ENCODE measurements at regions not wholly inside any gene's neighbourhood (a gene's known extent, or its start where the extent isn't known, plus 50 kb on each side); places are given as distances from the start of the nearest gene placed in this dataset.

DNA sequence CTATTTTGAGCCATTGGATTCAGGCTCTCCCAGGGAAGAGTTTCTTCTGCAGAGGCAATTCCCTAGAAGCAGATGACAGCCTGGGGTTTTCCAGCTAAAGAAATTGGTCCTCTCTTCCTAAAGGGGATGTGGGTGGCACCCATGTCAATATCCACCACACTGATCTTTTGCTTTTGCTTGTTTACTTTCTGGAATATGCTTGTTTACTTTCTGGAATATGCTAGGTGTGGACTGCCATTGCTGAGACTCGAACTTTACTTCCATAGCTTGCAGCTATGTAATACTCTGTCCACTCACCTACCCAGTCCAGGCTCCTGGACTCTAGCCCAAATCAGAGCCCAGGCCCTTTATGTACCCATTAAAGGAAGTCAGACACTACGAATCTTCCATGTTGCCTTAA lies 92.1 kb upstream of the SMYD2 start:
- no peak for DNase-seq
- H3K27me3 ChIP-seq, result peaks cover 0 to 39% of the 10 kb centered on the region in 2 donors
- TF ChIP-seq, protein P1, sequence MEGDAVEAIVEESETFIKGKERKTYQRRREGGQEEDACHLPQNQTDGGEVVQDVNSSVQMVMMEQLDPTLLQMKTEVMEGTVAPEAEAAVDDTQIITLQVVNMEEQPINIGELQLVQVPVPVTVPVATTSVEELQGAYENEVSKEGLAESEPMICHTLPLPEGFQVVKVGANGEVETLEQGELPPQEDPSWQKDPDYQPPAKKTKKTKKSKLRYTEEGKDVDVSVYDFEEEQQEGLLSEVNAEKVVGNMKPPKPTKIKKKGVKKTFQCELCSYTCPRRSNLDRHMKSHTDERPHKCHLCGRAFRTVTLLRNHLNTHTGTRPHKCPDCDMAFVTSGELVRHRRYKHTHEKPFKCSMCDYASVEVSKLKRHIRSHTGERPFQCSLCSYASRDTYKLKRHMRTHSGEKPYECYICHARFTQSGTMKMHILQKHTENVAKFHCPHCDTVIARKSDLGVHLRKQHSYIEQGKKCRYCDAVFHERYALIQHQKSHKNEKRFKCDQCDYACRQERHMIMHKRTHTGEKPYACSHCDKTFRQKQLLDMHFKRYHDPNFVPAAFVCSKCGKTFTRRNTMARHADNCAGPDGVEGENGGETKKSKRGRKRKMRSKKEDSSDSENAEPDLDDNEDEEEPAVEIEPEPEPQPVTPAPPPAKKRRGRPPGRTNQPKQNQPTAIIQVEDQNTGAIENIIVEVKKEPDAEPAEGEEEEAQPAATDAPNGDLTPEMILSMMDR (IDR thresholded peaks at IDR 0.05), result no peak

DNA sequence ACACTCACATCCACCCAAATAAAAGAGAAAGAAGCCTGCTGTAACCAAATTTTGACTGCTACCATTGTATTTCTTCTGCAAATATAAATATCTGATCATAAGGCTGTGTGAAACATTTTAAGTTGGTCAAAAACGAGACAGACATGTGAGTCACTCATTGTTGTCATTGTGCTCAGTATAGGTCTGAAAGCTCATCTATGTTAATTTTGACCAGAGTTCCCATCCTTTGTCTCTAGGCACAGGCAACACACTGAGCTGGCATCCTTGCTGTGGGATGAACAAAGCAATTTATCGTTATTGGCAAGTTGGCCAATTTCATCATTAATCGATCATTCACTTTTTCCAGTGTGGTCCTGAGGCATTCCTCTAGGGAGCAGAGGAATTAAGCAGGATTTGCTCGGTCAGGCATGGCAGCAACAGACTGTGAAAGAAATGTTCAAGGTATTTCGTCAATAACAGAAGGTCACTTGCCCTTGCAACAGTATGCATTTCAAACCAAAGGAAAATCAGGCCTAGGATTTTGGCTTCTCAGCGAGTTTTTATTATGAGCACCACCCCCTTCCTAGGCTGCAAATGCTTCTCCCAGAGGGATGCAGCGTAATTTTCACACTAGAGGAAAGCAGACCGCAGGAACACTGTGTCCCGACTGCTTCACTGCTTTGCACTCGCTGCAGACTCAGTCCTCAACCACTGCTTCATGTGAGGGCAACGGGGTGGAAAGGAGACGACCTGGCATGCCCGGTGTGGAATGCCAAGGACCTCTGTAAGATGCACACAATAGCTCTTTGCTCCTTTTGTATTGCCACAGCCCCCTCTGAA lies 87.9 kb upstream of the SMYD2 start:
- TF ChIP-seq, protein P1 (IDR thresholded peaks at IDR 0.05), result no peak
- no peak overlapping the region for H3K27ac ChIP-seq
- H3K27me3 ChIP-seq, result peaks cover 0 to 32% of the 10 kb centered on the region in 2 donors
- no peaks in the 10 kb centered on the region for H3K9me3 ChIP-seq
- H3K4me1 ChIP-seq, result no peaks in the 10 kb centered on the region
- no peaks in the 10 kb centered on the region for H3K36me3 ChIP-seq
- H3K4me3 ChIP-seq, result no peak overlapping the region
- DNase-seq, result no peak
- intact Hi-C loops (cut with DNase I; ENCODE audit: low total_unique reads), result no loop called here

More for the DNA sequence above, 92.1 kb upstream of the SMYD2 start:
- no peaks in the 10 kb centered on the region for H3K36me3 ChIP-seq
- no peaks in the 10 kb centered on the region for H3K9me3 ChIP-seq
- peaks cover 0 to 7% (median 0%) of the 10 kb centered on the region in 4 donors for H3K4me1 ChIP-seq
- no peak overlapping the region for H3K4me3 ChIP-seq
- H3K27ac ChIP-seq, result no peak overlapping the region
- intact Hi-C loops (cut with DNase I; ENCODE audit: low total_unique reads), result no loop called here

DNA sequence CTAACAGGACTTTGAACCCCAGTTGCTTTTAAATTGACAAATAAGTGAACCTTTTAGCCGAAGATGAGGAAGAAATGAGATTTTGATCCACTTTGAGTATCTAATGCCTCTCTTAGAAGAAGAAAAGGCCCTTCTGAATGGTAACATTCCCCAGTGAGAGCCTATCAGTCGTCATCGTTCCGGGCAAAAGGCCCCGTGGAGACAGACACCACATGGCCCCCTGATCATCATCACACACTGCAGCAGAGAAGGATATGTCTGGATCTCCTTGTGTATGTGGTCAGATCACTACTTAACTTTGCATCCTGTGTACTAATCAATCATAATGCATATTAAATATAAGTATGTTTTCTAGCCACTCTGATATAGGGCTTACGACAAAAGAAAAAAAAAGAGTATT lies 87.3 kb upstream of the SMYD2 start:
- intact Hi-C loops (cut with DNase I; ENCODE audit: low total_unique reads), result no loop called here
- H3K4me3 ChIP-seq, result no peak overlapping the region
- DNase-seq, result no peak
- H3K4me1 ChIP-seq, result no peaks in the 10 kb centered on the region
- no peaks in the 10 kb centered on the region for H3K36me3 ChIP-seq
- H3K27me3 ChIP-seq, result peaks cover 0 to 27% of the 10 kb centered on the region in 2 donors
- no peak overlapping the region for H3K27ac ChIP-seq
- TF ChIP-seq, protein P1 (IDR thresholded peaks at IDR 0.05), result no peak
- H3K9me3 ChIP-seq, result no peaks in the 10 kb centered on the region

DNA sequence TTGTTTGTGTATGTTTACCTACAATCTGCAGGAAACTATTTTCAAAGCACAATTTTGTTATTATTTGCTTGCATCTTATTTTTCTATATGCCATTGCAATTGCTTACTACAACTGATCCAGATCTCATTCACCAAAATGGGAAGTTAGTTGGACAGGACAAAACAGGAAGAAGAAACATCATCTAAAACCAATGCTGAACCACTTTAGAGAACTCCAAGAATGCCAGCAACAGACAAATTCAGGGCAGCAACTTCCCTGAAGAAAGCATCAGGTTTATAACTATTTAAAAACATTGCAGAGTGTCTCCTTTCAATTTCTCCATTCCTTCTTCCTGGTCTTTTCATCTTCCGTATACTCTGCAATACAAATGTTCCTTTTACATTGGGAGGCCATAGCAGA lies 82.4 kb upstream of the SMYD2 start:
- Histone ChIP-seq H3K27ac (no peak overlapping the region), H3K4me1 (no peaks in the 10 kb centered on the region), H3K4me3 (no peak overlapping the region), H3K27me3 (peaks cover 0 to 17% of the 10 kb centered on the region in 2 donors), H3K36me3 (no peaks in the 10 kb centered on the region), H3K9me3 (no peaks in the 10 kb centered on the region)
- no peak for DNase-seq
- TF ChIP-seq, protein P1 (IDR thresholded peaks at IDR 0.05), result no peak
- intact Hi-C loops (cut with DNase I; ENCODE audit: low total_unique reads), result no loop called here

DNA sequence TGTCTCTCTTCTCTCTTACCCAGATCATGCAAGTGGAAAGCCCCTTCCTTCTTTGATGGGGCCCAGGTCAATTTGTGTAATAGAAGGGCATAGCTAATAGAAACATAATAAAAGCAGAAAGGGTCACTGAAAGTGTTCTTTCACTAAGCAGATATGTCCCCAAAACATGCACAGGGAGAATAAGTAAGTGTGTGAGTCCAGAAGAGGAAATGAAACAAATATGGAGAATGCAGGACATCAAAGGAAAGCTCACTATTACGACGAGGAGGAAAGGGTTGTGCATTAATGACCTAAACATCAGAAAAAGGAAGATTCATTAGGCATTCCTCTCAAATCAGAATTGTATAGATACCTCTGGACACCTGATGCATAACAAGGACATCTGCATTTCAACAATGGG lies 81.4 kb upstream of the SMYD2 start:
- intact Hi-C loops (cut with DNase I; ENCODE audit: low total_unique reads), result no loop called here
- DNase-seq, result no peak
- H3K27ac ChIP-seq, result no peak overlapping the region
- peaks cover 0 to 9% of the 10 kb centered on the region in 2 donors for H3K27me3 ChIP-seq
- H3K9me3 ChIP-seq, result no peaks in the 10 kb centered on the region
- H3K36me3 ChIP-seq, result no peaks in the 10 kb centered on the region
- H3K4me3 ChIP-seq, result no peak overlapping the region
- H3K4me1 ChIP-seq, result no peaks in the 10 kb centered on the region
- TF ChIP-seq, protein P1 (IDR thresholded peaks at IDR 0.05), result no peak
